Left hindlimb (tissue), 1 donor: ENCODE measurements at regions not wholly inside any gene's neighbourhood (a gene's known extent, or its start where the extent isn't known, plus 50 kb on each side); places are given as distances from the start of the nearest gene placed in this dataset.

Source experiments
- DNase-seq: peaks from one replicate; pipeline ENCODE4 v3.0.0-alpha.2; 2018

DNA sequence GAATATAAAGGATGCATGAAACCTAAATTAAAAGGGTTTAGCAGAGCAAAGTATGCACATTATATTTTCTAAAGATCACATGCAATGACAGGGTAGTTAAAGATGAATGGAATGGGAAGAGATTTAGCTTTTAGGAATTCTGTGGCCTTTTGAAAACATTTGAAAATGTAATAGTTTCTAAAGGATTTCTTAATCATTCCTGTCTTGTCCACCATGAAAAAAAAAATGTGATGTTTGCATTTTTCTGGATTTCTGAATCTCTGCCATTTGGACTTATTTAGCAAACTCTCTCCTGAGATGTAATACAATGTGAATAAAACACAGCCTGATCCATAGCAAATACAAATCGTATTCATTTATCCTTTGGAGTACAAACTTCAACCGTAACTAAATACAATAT is 126.6 kb upstream of the RAB11FIP2 start:
- DNase-seq = no peak

DNA sequence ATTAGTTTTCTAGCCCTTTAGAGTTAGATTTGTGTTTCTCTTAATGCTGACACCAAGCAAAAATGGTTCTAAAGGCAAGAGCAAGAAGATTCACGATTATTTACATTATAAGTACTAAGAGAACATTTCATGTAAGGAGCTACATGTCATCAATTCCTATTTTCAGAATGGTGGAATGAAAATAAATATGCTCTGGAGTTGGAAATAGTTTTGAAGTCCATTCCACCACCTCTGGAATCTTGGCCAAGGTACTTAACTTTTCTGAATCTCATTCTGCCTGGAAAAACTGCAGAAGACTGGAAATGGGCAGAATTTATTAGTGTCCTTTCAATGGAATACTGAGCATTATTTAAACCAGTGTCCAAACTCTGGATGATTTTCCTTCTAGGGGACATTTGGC is 125.1 kb upstream of the RAB11FIP2 start:
- DNase-seq = no peak

DNA sequence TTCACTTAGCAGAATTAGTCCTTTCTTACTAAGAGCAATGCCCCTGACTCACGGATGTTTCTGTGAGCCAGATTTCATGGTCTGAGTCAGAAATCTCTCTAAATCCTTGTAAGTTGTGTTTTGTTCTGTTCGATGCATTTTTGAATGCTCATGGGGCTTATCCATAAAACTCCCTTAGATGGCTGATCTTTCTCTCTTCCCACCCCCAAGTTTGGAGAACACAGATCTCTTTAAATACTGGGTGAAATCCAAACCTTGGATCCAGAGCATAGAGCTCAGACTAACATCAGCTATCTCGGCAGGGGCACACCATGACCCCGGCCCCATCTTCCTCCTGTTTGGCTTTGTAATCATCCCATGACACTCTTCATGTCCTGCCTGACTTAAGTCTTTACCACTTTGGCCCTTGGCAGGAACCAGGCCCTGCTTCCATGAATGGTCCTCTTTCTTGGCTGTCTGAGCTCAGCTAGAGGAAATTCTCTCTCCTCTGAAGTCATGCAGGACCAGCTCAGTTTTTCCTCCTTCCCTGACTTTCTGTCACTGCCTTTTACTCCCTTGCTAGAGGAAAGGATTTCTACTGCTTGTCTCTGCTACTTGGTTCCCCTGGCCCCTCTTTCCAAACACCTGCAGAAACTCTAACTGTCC is 120.4 kb upstream of the RAB11FIP2 start:
- DNase-seq = no peak

DNA sequence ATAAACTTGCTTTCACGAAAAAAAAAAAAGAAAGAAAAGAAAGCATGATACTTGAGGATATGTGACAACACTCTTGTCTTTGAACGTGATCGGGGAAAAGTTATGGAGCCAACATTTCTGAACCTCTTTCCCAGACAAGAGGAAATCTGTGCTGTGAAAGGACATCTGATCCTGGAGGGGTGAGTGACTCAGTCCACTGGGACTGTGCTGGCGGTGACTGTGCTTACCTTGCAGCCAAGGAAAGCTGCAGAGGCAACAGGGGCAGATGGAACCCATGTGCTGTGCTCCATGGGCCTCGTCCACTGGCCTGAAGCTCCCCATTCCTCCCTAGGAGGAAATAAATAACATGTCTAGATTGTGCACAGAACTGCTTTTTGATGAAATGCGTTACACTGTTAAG is 116.5 kb upstream of the RAB11FIP2 start:
- DNase-seq = no peak

DNA sequence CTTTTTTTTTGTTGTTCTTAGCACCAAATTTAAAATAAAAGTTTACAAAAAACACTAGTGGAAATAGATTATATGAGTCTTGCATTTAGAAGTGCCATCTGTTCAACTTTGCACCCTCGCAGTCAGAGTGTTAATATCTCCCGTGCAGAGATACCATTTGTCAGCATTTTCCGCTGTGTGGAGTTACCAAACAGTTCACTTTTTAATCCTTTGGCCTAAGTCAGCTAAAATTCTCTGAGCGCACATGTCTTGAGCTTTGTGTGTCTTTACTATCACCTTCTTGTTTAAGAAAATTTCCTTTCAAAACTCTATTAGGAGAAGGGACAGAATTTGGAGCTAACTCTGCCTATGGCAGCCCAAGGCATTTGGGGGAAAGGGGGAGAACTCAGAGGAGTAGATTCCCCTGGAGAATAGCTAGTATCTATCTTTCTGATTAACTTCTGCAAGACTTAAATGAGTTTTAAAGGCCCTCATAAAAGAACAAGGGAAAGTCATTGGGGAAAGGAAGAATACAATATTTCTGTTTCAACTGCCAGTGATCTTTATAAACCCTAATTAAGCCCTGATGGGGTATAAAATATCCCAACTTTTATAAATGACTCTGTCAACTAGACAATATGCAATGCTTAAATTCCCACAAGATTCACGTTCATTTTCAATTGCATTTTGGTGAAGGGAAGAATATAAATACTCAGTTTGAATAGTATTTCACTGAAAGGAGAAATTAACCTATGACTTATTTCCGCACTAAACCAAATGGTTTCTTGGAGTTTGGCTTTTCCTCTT is 114.9 kb upstream of the RAB11FIP2 start:
- DNase-seq = no peak

DNA sequence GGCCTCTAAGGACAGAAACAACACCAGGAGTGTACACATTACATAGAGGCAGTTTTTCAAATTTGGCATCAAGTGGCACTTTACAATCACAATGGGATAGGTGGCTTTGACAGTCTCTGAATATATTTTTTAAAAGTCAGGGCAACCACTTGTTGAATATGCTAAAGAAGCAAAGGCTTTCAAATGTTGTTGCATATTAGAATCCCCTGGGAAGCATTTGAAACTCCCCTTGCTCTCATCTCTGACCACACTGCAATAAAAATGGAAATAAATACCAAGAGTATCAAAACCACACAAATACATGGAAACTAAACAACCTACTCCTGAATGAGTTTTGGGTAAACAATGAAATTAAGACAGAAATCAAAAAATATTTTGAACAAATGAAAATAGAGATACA is 106.5 kb upstream of the RAB11FIP2 start:
- DNase-seq = no peak

DNA sequence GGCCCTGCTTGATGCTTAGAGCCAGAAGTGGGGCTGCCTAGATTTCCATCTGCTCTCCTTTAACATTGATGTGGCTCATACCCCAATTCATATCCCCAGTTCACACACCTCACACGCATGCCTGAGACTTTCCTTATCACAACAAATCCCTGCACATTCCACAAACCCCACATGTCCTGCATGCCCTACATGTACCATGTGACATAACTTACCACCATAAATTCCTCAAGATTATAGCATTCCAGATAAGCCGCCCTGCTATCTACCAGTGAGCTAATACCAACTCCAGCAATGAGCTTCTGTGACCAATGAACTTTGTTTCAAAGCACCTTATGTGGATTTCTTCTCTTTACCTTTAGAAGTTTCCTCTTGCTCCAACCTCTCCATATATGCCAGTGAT is 104.7 kb upstream of the RAB11FIP2 start:
- no peak for DNase-seq

DNA sequence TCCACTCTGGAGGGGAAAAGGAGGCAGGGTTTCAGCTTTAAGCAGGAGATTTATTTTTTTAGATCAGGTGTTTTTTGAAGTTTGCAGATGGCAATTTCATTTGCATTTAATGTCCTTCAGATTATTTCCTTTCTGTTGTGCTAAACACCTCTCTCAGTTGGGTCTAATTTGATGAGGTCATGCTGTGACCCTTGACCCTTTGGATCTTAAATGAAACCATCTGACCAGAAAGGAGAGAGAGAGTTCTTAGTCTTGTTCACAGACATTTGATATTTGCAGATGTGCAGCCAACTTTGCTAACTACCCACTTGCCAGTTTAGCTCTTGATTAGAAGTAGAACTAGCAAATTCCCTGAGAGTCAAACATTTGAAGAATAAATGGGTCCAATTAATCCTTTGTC is 101.5 kb upstream of the RAB11FIP2 start:
- no peak for DNase-seq

DNA sequence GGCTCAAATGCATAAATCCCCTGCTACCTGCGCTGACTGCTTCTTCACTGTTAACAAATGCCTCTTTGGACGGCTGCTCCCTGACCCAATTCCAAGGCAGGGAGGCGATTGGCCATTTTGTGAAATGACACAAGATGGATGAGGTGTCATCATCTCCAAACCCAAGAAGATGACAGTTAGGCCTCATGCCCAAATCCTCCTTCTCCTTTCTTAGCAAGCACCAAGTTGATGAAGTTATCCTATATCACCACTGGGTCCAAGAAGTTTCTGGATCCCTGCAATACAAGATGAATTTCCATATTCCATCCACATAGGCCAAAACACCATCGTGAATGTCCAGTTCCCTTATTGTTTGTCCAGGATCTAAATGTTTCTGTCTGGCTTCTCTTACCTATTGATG is 98.5 kb upstream of the RAB11FIP2 start:
- no peak for DNase-seq

DNA sequence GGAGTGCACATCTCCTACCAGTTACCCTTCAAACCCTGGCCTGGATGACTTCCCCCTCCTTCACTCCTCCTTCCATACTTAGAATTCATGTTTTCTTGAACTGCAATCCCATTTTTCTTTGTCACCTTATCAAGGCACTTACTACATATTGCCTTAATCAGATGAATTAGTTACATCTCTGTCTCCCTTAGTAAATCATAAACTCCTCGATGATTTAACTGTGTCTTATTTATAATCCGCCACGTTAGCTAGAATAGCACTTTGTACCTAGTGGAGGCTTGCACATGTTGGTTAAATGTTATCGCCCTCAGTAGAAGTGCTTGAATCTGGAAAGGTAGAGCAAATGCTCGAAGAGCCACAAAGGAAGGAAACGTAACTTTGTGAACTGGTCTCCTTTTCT is 94.7 kb upstream of the RAB11FIP2 start:
- no peak for DNase-seq

DNA sequence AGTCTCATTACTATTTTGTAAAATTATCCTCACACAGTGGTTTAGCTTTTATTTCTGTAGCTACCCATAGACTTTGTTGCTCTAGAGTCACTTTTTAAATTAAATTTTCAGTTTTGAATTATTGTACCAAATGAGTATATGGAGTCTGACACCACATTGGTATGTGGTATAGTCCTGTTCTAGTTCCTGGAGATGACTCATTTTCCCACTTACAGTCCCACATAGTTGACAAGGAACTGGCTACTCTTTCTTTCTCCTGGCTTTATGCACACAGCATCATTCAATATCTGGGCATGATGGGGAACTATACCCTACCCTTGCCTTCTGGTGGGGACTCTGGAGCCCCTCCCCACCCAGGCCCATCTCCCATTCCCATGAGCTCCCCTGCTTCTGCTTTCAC is 92.6 kb upstream of the RAB11FIP2 start:
- no peak for DNase-seq

DNA sequence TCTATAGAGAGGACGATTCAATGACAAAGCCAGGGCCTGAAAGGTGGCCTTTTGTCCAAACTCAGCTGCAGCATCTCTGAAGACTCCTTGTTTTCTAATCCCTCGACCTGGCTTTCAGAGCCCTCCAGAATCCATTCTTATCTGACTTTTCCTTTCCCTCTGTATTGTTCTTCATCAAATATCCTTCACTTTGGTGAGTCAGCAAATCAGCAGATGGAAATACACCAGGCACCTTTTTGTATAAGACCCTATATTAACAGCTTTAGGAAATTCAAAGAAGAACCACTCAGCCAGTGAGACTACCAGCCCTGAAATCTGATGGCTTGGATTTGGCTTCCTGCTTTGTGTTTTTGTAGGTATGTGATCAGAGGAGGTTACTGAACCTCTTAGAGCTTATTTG is 81.9 kb upstream of the RAB11FIP2 start:
- no peak for DNase-seq

DNA sequence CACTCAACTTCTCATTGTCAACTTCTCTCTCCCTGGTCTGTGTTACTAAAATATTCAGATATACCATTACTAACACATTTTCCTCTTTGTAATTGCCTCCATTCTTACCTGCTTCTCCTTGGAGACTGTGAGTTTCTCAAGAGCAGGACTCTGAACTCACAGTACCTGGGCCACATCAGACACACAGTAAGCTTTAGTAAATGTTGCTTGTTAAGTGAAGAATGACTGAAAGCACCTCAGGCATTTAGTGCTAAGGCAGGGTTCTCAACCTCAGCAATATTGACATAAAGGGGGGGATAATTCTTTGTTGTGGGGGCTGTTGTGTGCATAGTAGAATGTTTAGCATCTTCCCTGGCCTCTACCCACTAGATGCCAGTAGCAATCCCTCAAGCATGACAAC is 72.0 kb upstream of the RAB11FIP2 start:
- no peak for DNase-seq

DNA sequence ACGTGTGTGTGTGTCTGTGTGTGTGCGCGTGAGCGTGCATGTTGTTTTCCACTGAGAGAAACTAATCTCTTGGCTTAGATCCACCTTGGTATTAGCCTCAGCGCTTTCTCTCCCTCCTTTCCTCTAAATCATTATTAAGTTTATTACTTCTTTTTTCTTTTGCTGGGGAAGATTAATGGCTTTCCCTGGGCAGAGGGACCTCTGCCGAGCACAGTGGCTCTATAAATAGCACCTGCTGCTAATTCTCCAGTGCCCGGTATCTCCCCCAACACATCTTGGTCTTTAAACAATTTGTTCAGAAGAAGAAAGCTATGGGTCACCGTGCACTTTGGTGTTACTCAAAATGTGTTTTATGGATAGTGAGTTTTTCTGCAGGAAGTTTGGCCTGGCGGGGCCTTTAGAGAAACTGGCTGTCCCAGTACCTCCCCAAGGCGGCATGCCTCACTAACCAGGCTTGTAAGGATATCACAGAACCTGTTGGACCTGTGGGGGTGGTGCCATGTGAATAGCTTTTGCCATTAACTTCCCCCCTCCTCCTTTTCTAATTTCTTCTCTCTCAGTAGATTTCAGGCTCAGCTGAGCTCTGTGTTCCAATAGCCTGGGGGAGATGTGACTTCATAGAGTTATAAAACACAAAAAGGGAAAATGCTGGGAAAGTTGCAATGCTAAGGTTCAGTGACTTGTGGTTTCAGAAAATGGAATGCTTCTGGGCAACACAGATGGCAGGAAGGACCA is 70.1 kb upstream of the RAB11FIP2 start:
- DNase-seq = no peak

DNA sequence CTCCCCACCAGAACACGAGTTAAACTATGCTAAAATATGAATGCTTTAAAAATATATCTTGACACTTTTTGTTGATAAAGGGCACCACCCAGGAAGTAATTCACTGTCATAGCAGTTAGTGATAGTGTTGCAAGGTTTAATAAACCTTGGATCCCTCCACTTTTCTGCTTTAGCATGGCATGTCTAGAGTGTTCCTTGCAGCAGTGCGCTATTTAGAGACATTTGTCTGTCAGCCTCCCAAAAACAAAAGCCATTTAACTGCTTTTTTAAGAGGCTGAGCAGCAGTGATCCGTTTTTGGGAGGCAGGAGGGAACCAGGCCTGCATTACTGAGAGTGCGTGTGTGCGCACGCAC is 69.6 kb upstream of the RAB11FIP2 start:
- no peak for DNase-seq

DNA sequence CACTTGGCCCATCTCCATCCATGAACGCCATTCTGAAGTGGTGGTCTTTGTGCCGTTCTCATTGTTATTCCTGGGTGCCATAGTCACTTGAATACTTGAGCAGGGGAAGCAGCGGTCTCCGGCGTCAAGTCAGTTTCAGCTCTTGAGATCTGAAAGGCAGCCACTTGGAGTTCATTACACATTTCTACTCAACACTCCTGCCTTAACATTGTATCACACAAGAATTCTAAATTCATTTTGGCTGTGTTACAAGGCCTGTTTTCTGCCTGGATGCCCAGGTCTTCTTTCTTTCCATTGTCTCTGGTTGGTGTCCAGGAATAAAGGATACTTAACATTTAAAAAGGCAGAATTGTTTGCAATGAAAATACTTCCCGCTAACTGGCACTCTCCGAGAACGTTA is 69.0 kb upstream of the RAB11FIP2 start:
- DNase-seq = no peak

DNA sequence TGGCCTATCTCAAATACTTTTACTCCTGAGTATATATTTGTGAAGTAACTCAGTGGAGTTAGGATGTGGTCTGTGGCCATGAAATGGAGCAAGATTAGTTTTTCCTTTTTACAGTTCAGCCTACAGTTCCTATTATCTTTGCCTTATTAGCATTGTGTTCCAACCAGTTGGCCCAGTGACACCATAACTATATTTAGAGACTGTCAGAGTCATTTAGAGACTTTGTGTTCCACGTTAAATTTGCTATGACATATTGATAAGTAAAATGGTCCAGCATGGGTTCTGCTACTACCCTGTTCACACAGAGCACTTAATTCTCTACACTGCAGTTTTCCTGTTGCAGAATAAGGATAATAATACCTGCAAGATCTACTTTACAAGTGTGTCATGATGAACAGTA is 68.3 kb upstream of the RAB11FIP2 start:
- DNase-seq = no peak

DNA sequence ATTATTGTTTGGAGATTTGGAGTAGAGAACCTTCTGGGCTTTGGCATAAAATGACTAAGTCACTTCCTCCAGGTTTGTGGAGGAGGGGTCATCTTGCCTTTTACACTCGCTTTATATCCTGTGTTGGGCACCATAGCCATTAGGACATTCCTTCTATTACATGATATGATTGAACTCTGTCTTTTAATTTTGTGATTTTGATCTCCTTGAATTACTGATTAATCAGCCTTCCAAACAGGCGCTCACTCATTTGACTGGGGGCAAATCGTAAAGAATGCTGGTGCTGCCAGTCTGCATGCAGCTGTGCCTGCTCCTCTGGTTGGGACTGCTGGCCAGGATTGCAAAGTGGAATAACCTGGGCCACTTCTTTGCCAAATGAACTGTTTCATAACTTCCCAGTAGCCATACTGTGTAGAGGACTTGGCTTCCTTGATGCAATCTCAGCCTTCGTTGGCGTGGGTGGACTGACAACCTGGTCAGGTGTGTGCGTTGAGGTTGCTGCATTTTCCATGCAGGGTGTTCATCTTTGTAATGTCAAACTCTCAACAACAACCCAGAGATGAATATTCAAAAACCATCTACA is 65.9 kb upstream of the RAB11FIP2 start:
- DNase-seq = no peak

DNA sequence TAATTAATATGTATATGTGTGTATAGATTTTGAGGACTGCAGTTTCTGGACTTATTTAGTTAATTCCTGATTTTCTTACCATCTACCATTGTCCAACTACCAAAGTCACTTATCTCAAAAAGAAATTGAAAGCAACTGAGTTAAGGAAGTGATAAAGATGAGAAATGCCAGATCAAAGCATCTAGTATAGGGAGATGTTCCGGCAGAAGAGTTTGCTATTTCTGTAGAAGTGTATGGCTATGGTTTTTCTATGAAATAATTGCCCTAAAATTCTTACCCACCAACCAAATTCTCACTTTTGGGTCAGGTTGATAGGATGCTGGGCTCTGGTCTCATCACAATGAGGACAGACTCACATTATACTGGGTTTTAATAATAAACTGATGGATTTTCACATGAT is 64.0 kb upstream of the RAB11FIP2 start:
- DNase-seq = no peak

DNA sequence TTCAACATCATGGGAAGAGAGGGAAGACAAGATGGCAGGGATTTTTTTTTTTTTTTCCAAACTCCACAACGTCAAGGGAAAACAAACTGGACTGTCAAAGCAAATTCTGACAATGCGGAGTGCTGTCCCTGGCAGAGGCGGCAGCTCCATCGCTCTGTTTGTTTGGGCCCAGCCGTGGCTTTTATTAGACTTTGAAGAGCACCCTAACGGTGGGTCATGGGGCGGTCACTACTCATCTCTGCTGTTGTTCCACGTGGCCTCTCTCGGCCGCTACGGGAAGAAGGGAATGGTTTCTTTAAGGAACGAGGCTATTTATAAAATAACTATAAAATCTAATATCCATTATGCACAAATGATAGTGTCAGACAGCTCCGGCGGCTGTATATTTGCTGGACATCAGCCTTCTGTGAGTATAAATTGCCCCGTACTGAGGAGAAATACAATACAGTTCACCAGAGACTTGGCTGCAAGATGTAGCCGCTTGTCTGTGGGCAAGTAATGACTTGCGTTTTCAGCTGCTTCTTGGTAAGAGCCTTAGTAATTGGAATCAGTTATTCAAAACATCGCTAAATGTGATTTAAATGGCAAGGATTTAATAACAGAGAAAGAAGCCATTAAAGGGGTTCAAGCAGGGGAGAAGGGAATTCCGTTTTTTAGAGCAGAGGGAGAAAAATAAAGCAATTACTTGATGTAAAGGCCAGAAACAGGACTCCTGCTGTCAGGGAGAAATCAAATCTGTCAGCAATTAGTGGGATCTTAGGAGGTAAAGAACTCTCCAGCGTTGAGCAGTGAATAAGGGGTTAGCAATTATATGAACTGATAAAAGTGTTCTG is 61.7 kb upstream of the RAB11FIP2 start:
- DNase-seq = peak; percentile 45

DNA sequence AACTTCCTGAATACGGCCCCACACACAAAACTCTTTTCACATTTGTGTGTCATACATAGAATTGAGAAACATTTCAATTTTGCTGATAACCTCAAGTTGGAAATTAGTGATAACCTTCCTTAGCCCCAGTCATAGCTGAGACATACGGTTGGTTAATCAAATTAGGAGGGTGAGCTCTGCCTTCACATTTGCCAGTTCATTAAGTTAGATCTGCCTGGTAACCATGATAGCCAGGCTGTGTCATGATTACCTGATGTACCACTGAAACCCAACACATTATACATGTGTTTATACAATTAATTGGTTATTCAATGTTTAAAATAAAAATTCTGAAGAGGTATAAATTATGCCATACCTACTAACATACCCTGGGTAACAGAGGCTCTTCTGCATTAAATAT is 60.8 kb upstream of the RAB11FIP2 start:
- DNase-seq = no peak

DNA sequence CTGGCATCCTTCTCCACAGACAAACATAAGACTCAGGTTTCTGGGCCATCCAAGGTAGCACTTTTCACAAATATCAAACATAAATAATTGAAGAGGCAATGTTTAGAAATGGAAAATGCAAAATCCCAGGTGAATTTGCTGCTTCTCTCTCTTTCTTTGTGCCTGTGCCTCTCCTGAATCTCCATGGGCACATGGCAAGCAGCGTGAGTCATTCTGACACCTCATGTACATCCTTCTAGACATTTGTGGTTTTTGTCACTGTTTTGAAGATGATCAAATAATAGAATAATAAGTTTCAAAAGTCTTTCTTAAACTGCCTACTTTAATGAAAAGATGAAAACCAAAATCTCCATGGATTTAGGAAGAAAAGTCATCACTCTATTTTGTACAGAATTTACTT is 60.3 kb upstream of the RAB11FIP2 start:
- DNase-seq = no peak

DNA sequence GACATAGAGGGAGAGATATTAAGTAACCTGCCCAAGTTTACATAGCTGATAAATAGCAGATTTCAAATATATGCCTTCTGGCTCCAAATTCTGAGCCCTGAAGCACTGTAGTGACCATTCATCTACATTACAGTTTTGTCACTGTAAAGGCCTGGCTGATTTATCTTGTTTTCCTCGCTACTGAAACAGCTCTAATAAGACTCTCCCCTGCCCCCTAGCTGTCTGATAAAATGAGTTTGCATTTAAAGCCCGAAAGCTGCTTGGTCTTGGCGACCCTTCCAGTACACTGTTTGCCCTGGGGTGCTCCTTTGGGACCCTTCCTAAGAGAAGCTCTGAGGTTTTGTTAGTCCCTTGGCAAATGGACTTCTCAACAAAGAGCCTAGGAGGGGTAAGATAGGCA is 59.7 kb upstream of the RAB11FIP2 start:
- no peak for DNase-seq
